DMS53 treated with DMSO at 0.1 percent for 48 hours (cell line): ENCODE measurements at regions not wholly inside any gene's neighbourhood (a gene's known extent, or its start where the extent isn't known, plus 50 kb on each side); places are given as distances from the start of the nearest gene placed in this dataset.
"Not testable (repeated sequence)": the region's sequence is repeated elsewhere in the genome, so short reads cannot be mapped to it uniquely, and the experiment has no call there.

ENCODE experiments used
- DNase-seq: peaks from one replicate; lab custom pipeline; 2025; ENCODE audit not compliant: unreplicated experiment; lab: John Stamatoyannopoulos, UW

GRCh38 chr12:107365703-107366102, 272.4 kb upstream of the CRY1 start:
- DNase-seq, result no peak

- DNase-seq, result no peak
These were observed 273.0 kb upstream of the CRY1 start for GRCh38 chr12:107366322-107366721.

GRCh38 chr12:107368586-107368985, 275.2 kb upstream of the CRY1 start:
- DNase-seq, result no peak

- DNase-seq, result no peak
These were observed 275.7 kb upstream of the CRY1 start for GRCh38 chr12:107369006-107369405.

GRCh38 chr12:107369679-107370078, 276.3 kb upstream of the CRY1 start:
- no peak for DNase-seq

GRCh38 chr12:107372229-107372658, 278.9 kb upstream of the CRY1 start:
- no peak for DNase-seq

- no peak for DNase-seq
These were observed 280.0 kb upstream of the CRY1 start for GRCh38 chr12:107373238-107373809.

- no peak for DNase-seq
These were observed 281.0 kb upstream of the CRY1 start for GRCh38 chr12:107374161-107374840.

- DNase-seq, result no peak
These were observed 281.9 kb upstream of the CRY1 start for GRCh38 chr12:107375231-107375630.

GRCh38 chr12:107377596-107378385, 284.4 kb upstream of the CRY1 start:
- DNase-seq, result no peak

- DNase-seq, result no peak
These were observed 285.3 kb upstream of the CRY1 start for GRCh38 chr12:107378609-107379008.

- DNase-seq, result not testable (repeated sequence)
These were observed 285.9 kb upstream of the CRY1 start for GRCh38 chr12:107379142-107379851.

GRCh38 chr12:107379852-107380567, 286.7 kb upstream of the CRY1 start:
- no peak for DNase-seq

GRCh38 chr12:107384645-107385044, 291.3 kb upstream of the CRY1 start:
- DNase-seq, result no peak

- no peak for DNase-seq
These were observed 292.2 kb upstream of the CRY1 start for GRCh38 chr12:107385509-107385908.

GRCh38 chr12:107386569-107386968, 293.2 kb upstream of the CRY1 start:
- DNase-seq, result no peak

- DNase-seq, result no peak
These were observed 294.9 kb upstream of the CRY1 start for GRCh38 chr12:107388263-107388662.

GRCh38 chr12:107390414-107390813, 295.2 kb upstream of the PWP1 start:
- DNase-seq, result no peak

GRCh38 chr12:107393043-107393717, 292.4 kb upstream of the PWP1 start:
- no peak for DNase-seq

GRCh38 chr12:107394693-107395092, 290.9 kb upstream of the PWP1 start:
- no peak for DNase-seq
